GM23338 (cell line): ENCODE measurements at regions not wholly inside any gene's neighbourhood (a gene's known extent, or its start where the extent isn't known, plus 50 kb on each side); places are given as distances from the start of the nearest gene placed in this dataset.

Experiments
- CREB1 ChIP-seq: fragments of 250-450 bp; sonication (Bioruptor Pico); IDR thresholded peaks from 2 replicates; pipeline ENCODE4 v1.5.0; 2020; ENCODE audit warnings: low read depth, mild to moderate bottlenecking, moderate library complexity
- CTCF ChIP-seq, 2 experiments: fragments of 200-600 bp in 1 of 2; sonication (generic) in 1 of 2; conservative IDR thresholded peaks; 2 replicates each; pipeline versions ENCODE4 v1.5.1 to v1.6.1; 2016 to 2017; ENCODE audit warnings: antibody characterized with exemption in 2 of 2, low read depth in 2 of 2, mild to moderate bottlenecking in 2 of 2, moderate library complexity in 1 of 2
- ETS1 ChIP-seq: IDR thresholded peaks from 2 replicates; pipeline ENCODE4 v1.6.1; 2016; ENCODE audit warnings: antibody characterized with exemption
- EZH2 ChIP-seq: fragments of 200-600 bp; sonication (generic); IDR thresholded peaks from one replicate; pipeline ENCODE4 v1.8.0; 2017; ENCODE audit warnings: antibody characterized with exemption, mild to moderate bottlenecking, low read depth; ENCODE audit not compliant: unreplicated experiment
- EZH2phosphoT487 ChIP-seq: fragments of 200-600 bp; sonication (generic); IDR thresholded peaks from one replicate; pipeline ENCODE4 v1.8.1; 2018; ENCODE audit warnings: antibody characterized with exemption; ENCODE audit not compliant: unreplicated experiment
- JUNB ChIP-seq: IDR thresholded peaks from one replicate; pipeline ENCODE4 v1.6.1; 2016; ENCODE audit warnings: antibody characterized with exemption; ENCODE audit not compliant: unreplicated experiment
- NANOG ChIP-seq: IDR thresholded peaks from 2 replicates; pipeline ENCODE4 v1.6.1; 2016; ENCODE audit warnings: antibody characterized with exemption, borderline replicate concordance
- POLR2AphosphoS5 ChIP-seq: IDR thresholded peaks from 2 replicates; pipeline ENCODE4 v1.6.1; 2016; ENCODE audit warnings: antibody characterized with exemption, low read depth
- REST ChIP-seq: IDR thresholded peaks from one replicate; pipeline ENCODE4 v1.6.1; 2018; ENCODE audit warnings: antibody characterized with exemption; ENCODE audit not compliant: unreplicated experiment
- STAT1 ChIP-seq: IDR thresholded peaks from one replicate; pipeline ENCODE4 v1.6.1; 2016; ENCODE audit warnings: antibody characterized with exemption; ENCODE audit not compliant: unreplicated experiment

- TF ChIP-seq CTCF (conservative IDR thresholded peaks at IDR 0.05; ENCODE audit: low read depth in 2 of 2) (no peak), EZH2 (no peak), CREB1 (CRISPR knock-in tag) (no peak), POLR2AphosphoS5 (no peak), STAT1 (no peak), REST (no peak), NANOG (no peak), EZH2phosphoT487 (no peak), ETS1 (no peak), JUNB (no peak)
Measured at GRCh38 chr9:86676396-86676795, 270.9 kb downstream of the GAS1 start.
